GM18499 (cell line): ENCODE measurements at regions not wholly inside any gene's neighbourhood (a gene's known extent, or its start where the extent isn't known, plus 50 kb on each side); places are given as distances from the start of the nearest gene placed in this dataset.
"Not testable (repeated sequence)": the region's sequence is repeated elsewhere in the genome, so short reads cannot be mapped to it uniquely, and the experiment has no call there.

ENCODE experiments used
- ATAC-seq: cut with Tn5 transposase; IDR thresholded peaks from one replicate; pipeline ENCODE4 v1.9.1; 2021; ENCODE audit warnings: moderate number of reproducible peaks; ENCODE audit not compliant: insufficient read depth, unreplicated experiment

DNA sequence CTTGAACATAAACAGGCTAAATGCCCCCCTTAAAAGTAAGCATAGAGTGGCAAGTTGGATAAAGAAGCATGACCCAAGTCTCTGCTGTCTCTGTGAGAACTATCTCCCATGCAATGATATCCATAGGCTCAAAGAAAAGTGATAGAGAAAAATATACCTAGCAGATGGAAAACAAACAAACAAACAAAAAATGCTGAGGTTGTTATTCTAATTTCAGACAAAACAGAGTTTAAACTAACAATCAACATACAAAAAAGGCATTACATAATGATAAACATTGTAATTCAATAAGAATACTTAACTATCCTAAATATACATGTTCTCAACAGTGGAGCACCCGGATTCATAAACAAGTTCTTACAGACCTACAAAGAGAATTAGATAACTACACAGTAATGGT, 626.2 kb upstream of the CNTNAP2 start:
- ATAC-seq: no peak

DNA sequence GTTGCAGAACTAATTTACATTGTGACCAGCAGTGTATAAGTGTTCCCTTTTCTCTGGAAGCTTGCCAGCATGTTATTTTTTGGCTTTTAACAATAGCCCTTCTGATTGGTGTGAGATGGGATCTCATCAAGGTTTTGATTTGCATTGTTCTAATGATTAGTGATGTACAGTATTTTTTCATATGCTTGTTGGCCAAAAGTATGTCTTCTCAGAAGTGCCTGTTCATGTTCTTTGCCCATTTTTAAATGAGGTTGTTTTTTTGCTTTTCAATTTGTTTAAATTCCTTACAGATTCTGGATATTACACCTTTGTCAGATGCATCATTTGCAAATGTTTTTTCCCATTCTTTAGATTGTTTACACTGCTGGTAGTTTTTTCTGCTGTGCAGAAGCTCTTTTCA, 627.0 kb upstream of the CNTNAP2 start:
- ATAC-seq: no peak

DNA sequence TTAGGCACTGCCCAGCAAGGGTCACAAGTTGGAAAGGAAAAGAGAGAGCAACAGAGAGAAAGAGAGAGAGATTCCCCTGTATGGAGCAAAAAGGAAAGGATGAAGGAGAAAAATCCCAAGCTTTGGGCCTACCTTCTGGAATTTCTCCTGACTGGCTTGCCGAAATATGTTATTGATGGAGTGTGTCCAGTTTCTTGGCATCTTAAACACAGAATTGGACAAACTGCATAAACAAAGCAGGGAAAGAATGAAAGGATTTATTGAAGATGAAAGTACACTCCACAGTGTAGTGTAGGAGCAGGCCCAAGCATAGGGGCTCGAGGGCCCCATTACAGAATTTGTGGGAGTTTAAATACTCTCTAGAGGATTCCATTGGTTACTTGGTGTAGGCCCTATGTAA, 627.8 kb upstream of the CNTNAP2 start:
- no peak for ATAC-seq

DNA sequence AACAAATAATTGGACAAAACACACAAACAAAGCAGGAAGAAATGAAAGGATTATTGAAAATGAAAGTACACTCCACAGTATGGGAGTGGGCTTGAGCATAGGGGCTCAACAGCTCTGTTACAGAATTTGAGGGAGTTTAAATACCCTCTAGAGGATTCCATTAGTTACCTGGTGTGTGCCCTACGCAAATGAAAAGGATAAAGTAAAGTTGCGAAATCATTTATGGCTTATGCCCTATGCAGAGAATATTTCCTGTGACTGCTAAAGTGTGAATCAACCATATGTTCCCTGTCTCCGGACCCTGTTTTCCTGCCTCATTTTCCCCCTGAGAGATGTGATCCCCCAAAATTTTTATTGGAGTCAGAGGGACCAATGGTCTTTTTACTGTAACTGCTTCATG, 634.6 kb upstream of the CNTNAP2 start:
- no peak for ATAC-seq

DNA sequence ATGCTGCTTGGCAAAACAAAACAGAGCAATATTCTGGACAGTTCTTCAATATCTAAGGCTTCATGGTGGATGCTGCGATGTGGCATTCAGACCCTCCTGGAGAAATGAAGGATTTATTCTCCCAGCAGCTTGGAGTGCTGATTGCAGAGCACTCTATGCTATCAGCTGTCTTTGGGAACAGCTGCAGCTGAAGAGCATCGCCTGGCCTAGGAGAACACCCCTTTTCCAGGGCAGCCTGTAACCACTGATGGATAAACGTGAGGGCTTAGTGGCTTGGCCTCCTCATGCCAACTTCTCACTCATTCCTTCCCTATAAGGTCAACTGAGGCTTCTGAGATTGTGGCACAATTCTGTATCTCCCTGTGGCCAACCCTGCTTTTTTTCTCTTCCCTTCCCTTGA, 638.1 kb upstream of the CNTNAP2 start:
- no peak for ATAC-seq

DNA sequence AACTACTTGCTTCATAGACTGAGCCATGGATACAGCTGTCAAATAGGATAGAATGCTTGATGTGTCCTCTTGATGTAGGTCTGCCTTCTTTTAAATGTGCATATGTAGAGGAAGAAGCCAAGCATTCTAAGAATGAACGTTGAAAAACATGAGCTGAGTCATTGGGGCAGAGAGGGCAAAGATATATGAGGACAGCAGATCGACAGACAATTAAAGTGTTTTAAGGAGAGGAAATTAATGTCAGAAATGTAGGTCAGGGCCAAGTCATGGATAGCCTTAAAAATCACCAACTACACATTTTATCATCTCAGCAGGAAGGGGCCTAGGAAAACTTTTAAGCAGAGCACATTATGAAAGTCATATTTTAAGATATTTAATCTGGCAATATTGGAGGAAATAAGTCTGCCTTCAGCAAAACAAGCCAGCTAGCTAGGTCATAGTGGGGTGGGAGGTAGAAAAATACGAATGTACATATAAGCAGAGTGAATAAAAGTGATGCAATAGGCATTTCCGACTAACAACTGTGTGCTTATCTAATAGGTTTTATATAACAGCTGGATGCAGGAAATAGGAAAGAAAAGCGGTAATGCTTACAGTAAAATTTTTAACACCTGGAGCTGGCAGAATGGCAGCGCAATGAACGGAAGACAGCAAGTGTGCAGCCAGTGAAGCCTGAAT, 638.3 kb upstream of the TPK1 start:
- no peak for ATAC-seq

DNA sequence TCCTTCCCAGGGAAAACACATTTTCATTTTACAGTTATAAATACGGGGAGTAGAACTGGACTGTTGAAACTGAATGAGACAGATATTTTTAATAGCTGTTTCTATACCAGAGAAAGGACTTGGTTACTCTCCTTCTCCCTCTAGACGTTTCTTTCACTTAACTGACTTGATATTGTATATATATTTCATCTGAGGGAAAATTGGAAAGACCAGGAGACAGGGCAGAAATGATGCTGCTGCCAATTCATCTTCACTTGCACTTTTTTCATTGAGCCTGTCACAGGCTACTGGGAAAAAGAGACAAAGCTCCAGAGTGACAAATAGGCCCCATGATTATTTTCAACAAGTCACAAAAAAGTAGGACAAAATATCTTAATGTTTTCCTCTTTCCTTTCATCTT, 636.0 kb upstream of the TPK1 start:
- no peak for ATAC-seq

DNA sequence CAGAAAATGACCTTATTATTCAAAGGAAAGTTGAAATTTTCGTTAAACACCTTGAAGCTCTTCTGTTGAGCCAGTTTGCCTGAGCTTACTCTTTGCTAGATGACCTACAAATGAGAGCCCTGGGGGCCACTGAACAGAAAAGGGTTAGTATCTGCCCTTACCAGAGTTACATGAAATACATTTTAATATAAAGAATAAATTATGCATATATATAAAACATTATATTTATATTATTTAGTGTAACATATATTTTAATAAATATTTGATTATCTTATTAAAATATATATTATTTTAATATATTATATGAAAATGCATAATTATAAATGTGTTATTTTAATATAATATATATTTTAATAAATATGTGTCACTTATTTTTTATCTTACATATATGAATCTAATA, 628.4 kb upstream of the TPK1 start:
- ATAC-seq: no peak

DNA sequence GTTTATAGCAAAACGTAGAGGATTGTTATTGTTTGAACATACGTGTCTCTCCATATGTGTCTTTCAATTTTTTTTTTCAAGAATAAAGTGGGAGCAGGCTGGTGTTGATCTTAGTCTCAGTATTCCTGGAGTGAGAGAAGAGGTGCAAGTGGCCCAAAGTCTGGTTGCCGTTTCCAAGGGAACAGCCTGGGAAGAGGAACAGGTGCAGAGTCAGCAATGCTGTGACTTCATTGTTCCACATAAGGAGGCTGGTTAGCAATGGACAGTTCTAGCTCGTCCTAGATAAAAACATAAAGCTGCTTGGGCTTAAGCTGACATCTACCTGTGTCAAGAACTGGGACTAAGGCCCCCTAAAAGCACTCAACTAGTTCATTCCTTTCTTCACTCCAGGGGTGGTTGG, 626.6 kb upstream of the TPK1 start:
- ATAC-seq: no peak

DNA sequence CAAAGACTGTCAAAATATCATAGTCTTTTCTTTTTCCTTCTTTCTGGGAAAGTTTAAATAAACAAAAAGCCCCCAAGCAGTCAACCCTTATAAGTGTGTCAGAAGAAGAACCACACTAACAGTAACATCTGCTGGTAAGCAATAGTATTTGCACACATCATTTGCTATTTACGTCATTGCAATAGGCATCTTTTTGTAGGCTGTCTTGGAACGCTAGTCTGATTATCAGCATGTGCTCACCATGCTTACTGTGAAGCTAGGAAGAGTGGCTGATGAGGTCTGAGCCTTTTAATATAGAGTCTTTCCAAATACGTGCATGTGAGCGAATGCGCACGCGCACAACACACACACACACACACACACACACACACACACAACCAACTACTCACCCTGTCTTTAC, 599.0 kb upstream of the TPK1 start:
- no peak for ATAC-seq

DNA sequence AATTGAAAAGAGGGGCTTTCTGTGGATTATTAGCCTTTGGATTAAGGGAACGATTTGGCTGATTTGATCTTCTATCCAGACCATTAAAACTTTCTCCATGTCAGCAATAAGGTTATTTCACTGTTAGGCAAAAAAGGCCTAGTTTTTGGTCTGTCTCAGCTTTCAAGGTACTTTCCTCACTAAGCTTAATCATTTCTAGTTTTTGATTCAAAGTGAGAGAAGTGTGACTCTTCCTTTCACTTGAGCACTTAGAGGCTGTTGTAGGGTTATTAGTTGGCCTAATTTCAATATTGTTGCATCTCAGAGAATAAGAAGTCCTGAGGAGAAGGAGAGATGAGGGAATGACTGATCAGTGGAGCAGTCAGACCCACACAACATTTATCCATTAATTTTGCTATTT, 596.0 kb upstream of the TPK1 start:
- no peak for ATAC-seq

DNA sequence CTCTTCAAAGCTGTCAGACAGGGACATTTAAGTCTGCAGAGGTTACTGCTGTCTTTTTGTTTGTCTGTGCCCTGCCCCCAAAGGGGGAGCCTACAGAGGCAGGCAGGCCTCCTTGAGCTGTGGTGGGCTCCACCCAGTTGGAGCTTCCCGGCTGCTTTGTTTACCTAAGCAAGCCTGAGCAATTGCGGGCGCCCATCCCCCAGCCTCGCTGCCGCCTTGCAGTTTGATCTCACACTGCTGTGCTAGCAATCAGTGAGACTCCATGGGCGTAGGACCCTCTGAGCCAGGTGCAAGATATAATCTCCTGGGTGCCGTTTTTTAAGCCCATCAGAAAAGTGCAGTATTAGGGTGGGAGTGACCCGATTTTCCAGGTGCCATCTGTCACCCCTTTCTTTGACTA, 582.6 kb upstream of the TPK1 start:
- ATAC-seq: not testable (repeated sequence)

DNA sequence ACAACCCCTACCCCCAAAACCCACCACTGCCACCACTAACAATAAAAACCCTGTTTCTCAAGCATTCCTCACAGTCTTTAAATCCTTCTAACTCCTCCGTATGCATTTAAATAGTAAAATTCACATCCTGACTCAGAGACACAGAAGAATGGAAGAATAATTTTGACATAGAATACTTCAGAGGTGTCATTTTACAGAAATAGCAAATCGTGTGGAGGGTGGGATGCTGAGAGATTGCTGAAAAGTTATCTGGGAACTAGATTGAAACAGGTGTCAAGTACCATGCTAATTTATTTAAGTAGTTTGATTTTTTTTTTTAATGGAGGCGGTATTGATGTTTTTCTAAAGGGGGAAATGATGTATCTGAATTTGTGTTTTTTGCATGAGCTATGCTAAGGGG, 575.2 kb upstream of the TPK1 start:
- ATAC-seq: no peak

DNA sequence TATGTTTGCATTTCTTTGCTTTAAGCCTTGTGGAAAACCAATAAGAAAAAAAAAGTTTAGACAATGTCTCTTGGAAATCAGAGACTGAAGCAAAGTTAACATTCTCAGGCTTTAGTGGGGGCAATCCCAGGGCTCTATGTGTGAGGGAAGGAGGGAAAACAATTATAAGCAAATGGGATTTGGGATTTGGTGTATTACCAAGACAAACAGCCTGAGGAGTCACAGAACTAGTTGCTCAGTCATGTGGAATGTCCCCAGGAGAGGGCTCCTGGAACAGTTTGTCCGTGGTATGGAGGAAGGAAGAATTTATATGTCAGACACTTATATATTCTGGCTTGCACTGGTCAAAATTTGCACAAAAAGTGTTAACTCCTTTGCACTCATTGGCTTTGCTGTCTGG, 562.9 kb upstream of the TPK1 start:
- ATAC-seq: no peak

DNA sequence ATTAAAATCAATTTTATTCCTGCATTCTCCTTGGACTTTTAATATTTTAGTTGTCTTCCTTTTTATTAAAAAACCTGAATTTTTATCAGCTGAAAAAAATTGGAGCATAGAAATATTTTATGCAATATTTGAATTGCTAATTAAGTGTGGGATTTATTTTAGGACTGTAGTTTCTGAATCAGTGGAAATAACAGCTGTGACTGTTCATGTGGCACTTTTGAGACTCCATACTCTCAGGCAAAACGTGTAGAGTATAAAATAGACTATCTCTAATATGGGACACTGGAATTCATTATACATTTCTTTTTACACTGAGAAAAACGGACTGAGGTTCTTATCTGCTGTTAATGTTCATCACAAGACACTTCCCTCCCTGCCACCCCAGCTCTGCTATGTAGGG, 558.3 kb upstream of the TPK1 start:
- ATAC-seq: no peak

DNA sequence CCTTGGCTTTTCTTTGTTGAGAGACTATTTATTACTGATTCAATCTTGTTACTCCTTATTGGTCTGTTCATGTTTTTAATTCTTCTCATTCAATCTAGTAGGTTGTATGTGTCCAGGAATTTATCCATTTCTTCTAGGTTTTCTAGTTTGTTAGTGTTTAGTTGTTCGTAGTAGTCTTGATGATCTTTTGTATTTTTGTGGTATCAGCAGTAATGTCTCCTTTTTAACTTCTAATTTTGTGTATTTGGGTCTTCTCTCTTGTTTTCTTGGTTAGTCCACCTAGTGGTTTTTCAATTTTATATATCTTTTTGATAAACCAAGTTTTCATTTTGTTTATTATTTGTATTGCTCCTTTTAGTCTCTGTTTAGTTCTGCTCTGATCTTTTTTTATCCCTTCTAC, 546.9 kb upstream of the TPK1 start:
- ATAC-seq: no peak

DNA sequence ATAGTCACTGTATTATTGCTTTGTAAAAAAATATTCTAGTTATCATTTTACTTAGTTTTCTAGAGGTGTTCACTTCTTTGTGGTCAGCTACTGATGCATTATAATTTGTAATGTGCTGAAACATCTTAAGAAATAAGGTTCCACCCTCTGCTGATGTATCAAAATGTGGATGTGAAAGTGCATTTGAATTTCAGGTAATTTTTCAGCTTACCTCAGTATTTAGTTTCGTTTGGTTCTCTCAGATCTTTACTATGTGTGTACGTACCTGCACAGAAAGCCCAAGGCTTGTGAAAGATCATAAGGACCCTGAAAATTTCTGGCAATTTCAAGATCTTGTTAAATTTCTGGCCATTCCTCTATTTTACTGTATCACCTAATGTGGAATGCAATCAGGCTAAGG, 542.3 kb upstream of the TPK1 start:
- ATAC-seq: no peak

DNA sequence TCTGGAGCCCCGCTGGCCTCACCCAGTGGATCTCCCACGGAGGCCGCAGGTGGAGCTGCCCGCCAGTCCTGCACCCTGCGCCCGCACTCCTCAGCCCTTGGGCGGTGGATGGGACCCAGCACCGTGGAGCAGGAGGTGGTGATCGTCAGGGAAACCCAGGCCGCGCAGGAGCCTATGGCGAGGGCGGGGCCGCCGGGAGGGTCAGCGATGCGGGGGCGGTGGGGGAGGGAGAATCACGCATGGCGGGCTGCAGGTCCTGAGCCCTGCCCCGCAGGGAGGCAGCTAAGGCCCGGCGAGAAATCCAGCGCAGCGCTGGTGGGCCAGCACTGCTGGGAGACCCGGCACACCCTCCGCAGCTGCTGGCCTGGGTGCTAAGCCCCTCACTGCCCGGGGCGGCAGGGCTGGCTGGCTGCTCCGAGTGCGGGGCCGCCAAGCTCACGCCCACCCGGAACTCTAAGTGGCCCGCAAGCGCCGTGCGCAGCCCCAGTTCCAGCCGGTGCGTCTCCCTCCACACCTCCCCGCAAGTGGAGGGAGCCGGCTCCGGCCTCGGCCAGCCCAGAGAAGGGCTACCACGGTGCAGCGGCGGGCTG, 524.8 kb upstream of the TPK1 start:
- no peak for ATAC-seq

DNA sequence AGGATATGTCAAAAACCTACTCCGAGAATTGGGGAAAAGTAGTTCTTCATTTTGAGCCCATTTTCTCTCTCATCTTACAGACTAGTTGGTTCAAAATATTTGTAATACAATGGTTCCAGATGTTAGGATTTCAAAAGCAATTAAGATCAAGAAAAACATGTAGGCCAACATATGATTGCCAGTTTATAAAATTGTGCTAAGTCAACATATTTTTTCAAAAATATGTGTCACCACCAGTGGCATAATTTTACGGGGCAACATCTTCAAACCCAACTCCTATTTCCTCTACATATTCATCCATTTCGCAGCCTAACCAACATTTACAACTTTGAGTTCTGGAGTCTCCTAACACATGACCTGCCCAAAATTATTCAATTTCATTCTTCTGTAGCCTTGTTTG, 514.5 kb upstream of the TPK1 start:
- ATAC-seq: no peak

DNA sequence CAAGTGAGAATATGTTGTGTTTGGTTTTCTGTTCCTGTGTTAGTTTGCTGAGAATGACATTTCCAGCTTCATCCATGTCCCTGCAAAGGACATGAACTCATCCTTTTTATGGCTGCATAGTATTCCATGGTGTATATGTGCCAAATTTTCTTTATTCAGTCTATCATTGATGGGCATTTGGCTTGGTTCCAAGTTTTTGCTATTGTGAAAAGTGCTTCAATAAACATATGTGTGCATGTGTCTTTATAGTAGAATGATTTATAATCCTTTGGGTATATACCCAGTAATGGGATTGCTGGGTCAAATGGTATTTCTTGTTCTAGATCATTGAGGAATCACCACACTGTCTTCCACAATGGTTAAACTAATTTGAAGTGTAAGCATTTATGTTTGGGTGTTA, 513.6 kb upstream of the TPK1 start:
- not testable (repeated sequence) for ATAC-seq

DNA sequence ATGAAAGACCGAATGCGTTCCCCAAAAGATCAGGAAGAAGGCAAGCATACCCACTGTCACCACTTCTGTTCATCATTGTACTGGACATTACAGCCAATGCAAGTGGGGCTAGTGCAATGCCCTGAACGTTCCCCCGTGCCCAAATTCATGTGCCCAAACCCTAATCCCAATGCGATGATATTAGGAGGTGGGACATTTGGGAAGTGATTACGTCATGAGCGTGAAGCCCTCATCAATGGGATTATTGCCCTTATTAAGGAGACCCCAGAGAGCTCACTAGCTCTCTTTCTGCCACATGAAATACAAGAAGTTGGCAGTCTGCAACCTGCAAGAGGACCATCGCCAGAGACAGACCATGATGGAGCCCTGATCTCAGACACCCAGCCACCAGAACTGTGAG, 511.4 kb upstream of the TPK1 start:
- no peak for ATAC-seq

DNA sequence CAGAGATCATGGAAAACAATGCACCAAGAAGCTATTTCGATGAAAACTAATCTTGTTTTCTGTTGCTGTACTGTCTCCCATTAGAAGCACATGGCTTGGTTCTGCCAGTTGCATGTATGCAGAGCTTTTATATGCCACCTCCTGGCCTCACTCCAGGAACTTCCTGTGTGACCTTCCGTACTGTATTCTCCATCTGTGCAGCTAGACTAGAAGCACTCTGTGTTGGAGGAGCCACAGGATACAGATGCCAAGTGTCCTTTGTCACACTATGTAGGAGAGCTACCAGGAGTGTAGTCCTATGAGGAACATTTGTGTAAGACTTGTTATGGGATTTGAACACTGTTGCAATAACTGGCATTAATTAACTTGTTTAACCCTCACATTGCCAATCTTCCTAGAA, 503.5 kb upstream of the TPK1 start:
- no peak for ATAC-seq

DNA sequence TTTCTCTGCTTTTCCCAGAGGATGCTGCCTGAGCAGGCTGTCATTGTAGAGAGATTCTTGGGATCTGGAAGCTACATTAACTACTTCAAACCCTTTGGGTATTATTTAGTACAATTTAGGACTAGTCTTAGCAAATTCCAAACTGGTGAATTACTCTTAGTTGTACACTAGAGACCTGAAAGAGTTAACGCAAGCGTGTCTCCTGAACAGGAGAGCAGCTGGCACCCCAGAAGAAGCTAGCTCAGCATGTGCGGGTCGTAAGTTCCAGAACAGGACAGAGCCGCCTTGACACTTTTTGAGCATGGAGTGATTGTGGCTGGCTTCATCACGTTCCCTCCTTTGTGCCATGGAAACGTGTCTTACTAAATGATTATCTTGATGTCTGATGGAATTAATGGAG, 495.7 kb upstream of the TPK1 start:
- no peak for ATAC-seq
